Heart right ventricle (tissue), 16 donors: ENCODE measurements at regions not wholly inside any gene's neighbourhood (a gene's known extent, or its start where the extent isn't known, plus 50 kb on each side); places are given as distances from the start of the nearest gene placed in this dataset.
A peak's percentile ranks its signal among the peaks of the same experiment; 100 is the strongest.

Experiments used
- ATAC-seq, 8 donors: fragments of 200-7000 bp; cut with Tn5 transposase; one replicate each; pipeline ENCODE4 v1.9.1; 2020; ENCODE audit warnings: mild to moderate bottlenecking in 8 of 8, moderate library complexity in 8 of 8, moderate number of reproducible peaks in 1 of 8
- DNase-seq, 2 donors: peaks; one replicate each; pipeline ENCODE4 v3.0.0-alpha.2; 2020
- H3K27ac ChIP-seq, 10 donors: fragments of 200-600 bp; sonication (generic) in 2 of 10; one replicate each; pipeline versions ENCODE4 v1.5.0 to v1.8.0; 2020 to 2022; ENCODE audit warnings: mild to moderate bottlenecking in 3 of 10
- H3K27me3 ChIP-seq, 7 donors: fragments of 200-600 bp; one replicate each; pipeline ENCODE4 v1.8.0; 2021 to 2022; ENCODE audit warnings: mild to moderate bottlenecking in 2 of 7
- H3K36me3 ChIP-seq, 9 donors: fragments of 200-600 bp; sonication (generic) in 1 of 9; one replicate each; pipeline versions ENCODE4 v1.5.0 to v1.8.0; 2020 to 2022; ENCODE audit warnings: mild to moderate bottlenecking in 2 of 9
- H3K4me1 ChIP-seq, 9 donors: fragments of 200-600 bp; sonication (generic) in 1 of 9; one replicate each; pipeline versions ENCODE4 v1.5.0 to v1.8.0; 2020 to 2022; ENCODE audit warnings: mild to moderate bottlenecking in 4 of 9
- H3K4me3 ChIP-seq, 10 donors: fragments of 200-600 bp; sonication (generic) in 2 of 10; one replicate each; pipeline versions ENCODE4 v1.5.0 to v1.8.0; 2020 to 2022; ENCODE audit warnings: mild to moderate bottlenecking in 7 of 10, moderate library complexity in 2 of 10
- H3K9me3 ChIP-seq, 11 donors: fragments of 200-600 bp in 10 of 11; sonication (generic) in 2 of 11; one replicate each; pipeline versions ENCODE4 v1.5.0 to v1.8.0; 2013 to 2022; ENCODE audit warnings: mild to moderate bottlenecking in 2 of 11, control low read depth in 1 of 11, moderate library complexity in 1 of 11
- WGBS, 2 donors: extraction: QIAGEN DNeasy Blood & Tissue Kit; methylation state at CpG; one replicate each; pipeline ENCODE4 v1.1.7; 2013; ENCODE audit warnings: inconsistent platforms in 1 of 2; 5-methylcytosine and 5-hydroxymethylcytosine counted together
- intact Hi-C, 10 donors: fragments of 100-400 bp; cut with DNase I; formaldehyde crosslinking; loops; one replicate each; pipeline versions ENCODE4 v1.11.1 to v1.14.2; 2022
- TF ChIP-seq, protein P1 (sequence below), 9 donors: fragments of 200-600 bp; sonication (generic) in 2 of 9; IDR thresholded peaks; one replicate each; pipeline versions ENCODE4 v1.5.0 to v1.8.0; 2021 to 2022; ENCODE audit warnings: antibody characterized with exemption in 9 of 9, mild to moderate bottlenecking in 5 of 9, moderate library complexity in 1 of 9
- donor health status: Arrhythmogenic right ventricular cardiomyopathy.
- donor health status: ischemic (EF 13 %, LVEDD 7.1; RV severe dilation, severe dysfunction).
- donor health status: healthy with polysubstance abuse.
- donor health status: DM: no; HTN: yes; CAD: no.
- donor health status: DM: no; HTN: no; CAD: no.
- donor health status: ischemic (EF 25% LVEDD 6.9; RV normal size, moderate dysfunction).
- donor health status: ischemic (EF 25% LVEDD 5.7; RV mildly dilated, moderate dysfunction).
- donor health status: healthy.
- donor health status: DM: yes; HTN: yes; CAD: no.
- donor health status: Ischemic cardiomyopathy.
- donor health status: ischemic (EF 35%, LVEDD 5.7; RV mildly dilated, moderate dysfunction).
- donor health status: nonischemic (EF 11% LVEDD 7.7; RV severe dilation, severe dysfunction).
- donor health status: DM: yes; HTN: yes; CAD: no.
- donor health status: PGD.
- donor health status: ischemic (EF 29% LVEDD 5.4; RV normal size, mild dysfunction).
- donor health status: nonischemic (EF 23%, LVEDD 6.1; RV moderate dilation, normal function).

DNA sequence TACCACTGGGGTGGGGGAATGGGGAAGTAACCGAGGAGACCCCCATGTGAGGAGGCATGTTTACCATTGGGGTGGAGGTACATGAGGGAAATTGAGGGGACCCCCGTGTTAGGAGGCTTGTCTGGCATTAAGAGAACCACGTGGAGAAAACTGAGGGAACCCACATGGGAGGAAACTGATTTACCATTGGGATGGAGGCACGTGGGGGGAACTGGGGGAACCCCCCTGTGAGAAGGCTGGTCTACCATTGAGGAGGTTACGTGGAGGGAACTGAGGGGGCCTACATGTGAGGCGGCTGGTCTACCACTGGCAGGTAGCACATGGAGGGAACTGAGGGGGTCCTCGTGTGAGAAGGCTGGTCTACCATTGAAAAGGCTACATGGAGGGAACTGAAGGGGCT, 159.4 kb downstream of the FBLN2 start:
- Histone ChIP-seq H3K27ac (no peak overlapping the region), H3K4me3 (no peak overlapping the region), H3K27me3 (peaks cover 0 to 14% (median 5%) of the 10 kb centered on the region in 7 donors), H3K36me3 (no peaks in the 10 kb centered on the region), H3K4me1 (no peaks in the 10 kb centered on the region), H3K9me3 (peaks cover 0 to 26% (median 0%) of the 10 kb centered on the region in 11 donors)
- DNase-seq (peak in 1 of 2 donors; percentile 1), ATAC-seq (no peak)
- intact Hi-C loops: no loop called here
- TF ChIP-seq, protein P1, sequence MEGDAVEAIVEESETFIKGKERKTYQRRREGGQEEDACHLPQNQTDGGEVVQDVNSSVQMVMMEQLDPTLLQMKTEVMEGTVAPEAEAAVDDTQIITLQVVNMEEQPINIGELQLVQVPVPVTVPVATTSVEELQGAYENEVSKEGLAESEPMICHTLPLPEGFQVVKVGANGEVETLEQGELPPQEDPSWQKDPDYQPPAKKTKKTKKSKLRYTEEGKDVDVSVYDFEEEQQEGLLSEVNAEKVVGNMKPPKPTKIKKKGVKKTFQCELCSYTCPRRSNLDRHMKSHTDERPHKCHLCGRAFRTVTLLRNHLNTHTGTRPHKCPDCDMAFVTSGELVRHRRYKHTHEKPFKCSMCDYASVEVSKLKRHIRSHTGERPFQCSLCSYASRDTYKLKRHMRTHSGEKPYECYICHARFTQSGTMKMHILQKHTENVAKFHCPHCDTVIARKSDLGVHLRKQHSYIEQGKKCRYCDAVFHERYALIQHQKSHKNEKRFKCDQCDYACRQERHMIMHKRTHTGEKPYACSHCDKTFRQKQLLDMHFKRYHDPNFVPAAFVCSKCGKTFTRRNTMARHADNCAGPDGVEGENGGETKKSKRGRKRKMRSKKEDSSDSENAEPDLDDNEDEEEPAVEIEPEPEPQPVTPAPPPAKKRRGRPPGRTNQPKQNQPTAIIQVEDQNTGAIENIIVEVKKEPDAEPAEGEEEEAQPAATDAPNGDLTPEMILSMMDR (IDR thresholded peaks at IDR 0.05): no peak
- WGBS, 2 donors: 72 to 76% methylated on average over 7 of the region's 7 CpGs

DNA sequence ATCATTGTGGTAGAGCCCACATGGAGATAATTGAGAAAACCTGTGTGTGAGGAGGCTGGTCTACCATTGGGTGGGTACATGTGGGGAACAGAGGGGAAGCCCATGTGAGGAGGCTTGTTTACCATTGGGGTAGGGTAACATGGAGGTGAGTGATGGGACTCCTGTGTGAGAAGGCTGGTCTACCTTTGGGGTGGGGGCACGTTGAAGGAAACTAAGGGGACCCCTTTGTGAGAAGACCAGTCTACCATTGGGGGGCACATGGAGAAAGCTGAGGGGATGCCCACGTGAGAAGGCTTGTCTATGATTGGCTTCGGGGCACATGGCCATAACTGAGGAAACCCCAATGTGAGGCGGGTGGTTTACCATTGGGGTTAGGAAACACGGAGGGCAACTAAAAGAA, 158.5 kb downstream of the FBLN2 start:
- TF ChIP-seq, protein P1 (IDR thresholded peaks at IDR 0.05): no peak
- ATAC-seq (no peak), DNase-seq (no peak)
- Histone ChIP-seq H3K27me3 (peaks cover 0 to 21% (median 9%) of the 10 kb centered on the region in 7 donors), H3K9me3 (peaks cover 0 to 17% (median 0%) of the 10 kb centered on the region in 11 donors), H3K36me3 (no peaks in the 10 kb centered on the region), H3K4me3 (no peak overlapping the region), H3K4me1 (no peaks in the 10 kb centered on the region), H3K27ac (no peak overlapping the region)
- intact Hi-C loops: no loop called here
- whole genome bisulfite sequencing, 2 donors: 80 to 91% methylated on average over 5 of the region's 5 CpGs

DNA sequence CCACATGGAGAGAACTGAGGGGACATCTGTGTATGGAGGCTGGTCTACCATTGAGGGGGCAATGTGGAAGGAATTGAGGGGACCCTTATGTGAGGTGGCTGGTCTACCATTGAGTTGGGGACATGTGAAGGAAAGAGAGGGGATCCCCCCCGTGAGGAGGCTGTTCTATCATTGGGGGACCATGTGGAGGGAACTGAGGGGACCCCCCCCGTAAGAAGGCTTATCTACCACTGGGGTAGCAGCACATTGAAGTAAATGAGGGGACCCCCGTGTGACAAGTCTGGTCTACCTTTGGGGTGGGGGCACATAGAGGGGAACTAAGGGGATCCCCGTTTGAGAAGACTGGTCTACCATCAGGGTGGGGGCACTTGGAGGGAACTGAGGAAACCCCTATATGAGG, 158.0 kb downstream of the FBLN2 start:
- Histone ChIP-seq H3K36me3 (no peaks in the 10 kb centered on the region), H3K27me3 (peaks cover 0 to 26% (median 9%) of the 10 kb centered on the region in 7 donors), H3K9me3 (peaks cover 0 to 16% (median 0%) of the 10 kb centered on the region in 11 donors), H3K4me3 (no peak overlapping the region), H3K4me1 (no peaks in the 10 kb centered on the region), H3K27ac (no peak overlapping the region)
- DNase-seq: no peak
- 75 to 78% methylated on average over 4 of the region's 4 CpGs for whole genome bisulfite sequencing, 2 donors
- intact Hi-C loops: no loop called here
- TF ChIP-seq, protein P1 (IDR thresholded peaks at IDR 0.05): no peak
- ATAC-seq: no peak

DNA sequence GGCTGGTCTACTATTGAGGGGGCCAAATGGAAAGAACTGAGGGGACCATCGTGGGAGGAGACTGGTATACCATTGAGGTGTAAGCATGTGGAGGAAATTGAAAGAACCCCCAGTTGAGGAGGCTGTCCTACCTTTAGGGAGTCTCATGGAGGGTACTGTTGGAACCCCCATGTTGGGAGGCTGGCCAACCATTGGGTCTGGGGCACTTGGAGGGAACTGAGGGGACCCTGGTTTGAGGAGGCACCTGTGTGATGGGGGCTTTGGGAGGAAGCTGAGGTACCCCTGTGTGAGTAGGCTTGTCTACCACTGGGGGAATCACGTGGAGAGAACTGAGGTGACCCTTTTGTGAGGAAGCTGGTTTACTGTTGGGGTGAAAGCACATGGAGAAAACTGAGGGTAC, 157.5 kb downstream of the FBLN2 start:
- Histone ChIP-seq H3K4me1 (no peaks in the 10 kb centered on the region), H3K27me3 (peaks cover 0 to 29% (median 9%) of the 10 kb centered on the region in 7 donors), H3K36me3 (no peaks in the 10 kb centered on the region), H3K9me3 (peaks cover 0 to 16% (median 0%) of the 10 kb centered on the region in 11 donors), H3K27ac (no peak overlapping the region), H3K4me3 (no peak overlapping the region)
- DNase-seq (no peak), ATAC-seq (peak in 1 of 8 donors; percentile 12)
- intact Hi-C loops: no loop called here
- 65 to 75% methylated on average over 2 of the region's 2 CpGs for WGBS, 2 donors
- TF ChIP-seq, protein P1 (IDR thresholded peaks at IDR 0.05): no peak
